H1 (cell line): ENCODE measurements at regions not wholly inside any gene's neighbourhood (a gene's known extent, or its start where the extent isn't known, plus 50 kb on each side); places are given as distances from the start of the nearest gene placed in this dataset.

Source experiments
- CEBPB ChIP-seq: IDR thresholded peaks from 2 replicates; pipeline ENCODE4 v1.6.1; 2012; ENCODE audit warnings: low read depth, low read length
- EZH2 ChIP-seq: fragments of 200-600 bp; sonication (generic); IDR thresholded peaks from 2 replicates; pipeline ENCODE4 v1.7.1; 2012; ENCODE audit warnings: low read depth, mild to moderate bottlenecking, moderate library complexity, low read length, inconsistent platforms; ENCODE audit not compliant: severe bottlenecking
- HDAC2 ChIP-seq, 2 experiments: fragments of 300-600 bp in 1 of 2; sonication (generic) in 1 of 2; IDR thresholded peaks; 2 replicates each; pipeline ENCODE4 v1.6.1; 2011 to 2012; ENCODE audit warnings: low read depth in 2 of 2, low read length in 2 of 2, mild to moderate bottlenecking in 2 of 2, moderate library complexity in 2 of 2, borderline replicate concordance in 1 of 2, inconsistent platforms in 1 of 2
- MAX ChIP-seq: IDR thresholded peaks from 2 replicates; pipeline ENCODE4 v1.6.1; 2012; ENCODE audit warnings: inconsistent platforms
- POLR2AphosphoS5 ChIP-seq: IDR thresholded peaks from 2 replicates; pipeline ENCODE4 v1.6.1; 2011; ENCODE audit warnings: low read depth, low read length
- RAD21 ChIP-seq, 2 experiments: IDR thresholded peaks in 1 of 2; conservative IDR thresholded peaks in 1 of 2; 2 replicates each; pipeline ENCODE4 v1.6.1; 2011; ENCODE audit warnings: low read depth in 2 of 2, low read length in 2 of 2, improper control_type of control experiment in 1 of 2, inconsistent platforms in 1 of 2, mild to moderate bottlenecking in 1 of 2, moderate library complexity in 1 of 2
- RNF2 ChIP-seq: fragments of 200-900, 300-1000 bp; sonication (generic); IDR thresholded peaks from 2 replicates; pipeline ENCODE4 v1.7.1; 2016; ENCODE audit warnings: borderline replicate concordance, low read depth, mild to moderate bottlenecking, antibody characterized with exemption, low read length; ENCODE audit not compliant: poor library complexity, severe bottlenecking; ENCODE audit errors: missing control alignments
- TAF1 ChIP-seq: IDR thresholded peaks from 2 replicates; pipeline ENCODE4 v1.6.1; 2011; ENCODE audit warnings: mild to moderate bottlenecking, low read depth, low read length
- TF ChIP-seq, protein P1 (sequence below), 3 experiments: IDR thresholded peaks; 1 replicate in 2 of 3; 2 replicates in 1 of 3; pipeline versions ENCODE4 v1.5.1 to v1.6.1; 2011; ENCODE audit warnings: low read length in 3 of 3, mild to moderate bottlenecking in 3 of 3, inconsistent platforms in 2 of 3, low read depth in 1 of 3, moderate library complexity in 1 of 3; ENCODE audit not compliant: insufficient read depth in 1 of 3; ENCODE audit errors: control extremely low read depth in 1 of 3

GRCh38 chr18:44521668-44522022, 159.0 kb upstream of the SETBP1 start:
- TF ChIP-seq TAF1 (no peak), POLR2AphosphoS5 (no peak), RAD21 (IDR thresholded peaks at IDR 0.05 in 1 of 2, conservative IDR thresholded peaks at IDR 0.05 in 1 of 2; ENCODE audit: low read depth in 2 of 2, low read length in 2 of 2) (no peak), MAX (no peak), RNF2 (no peak), CEBPB (no peak), HDAC2 (IDR thresholded peaks at IDR 0.05; ENCODE audit: borderline replicate concordance in 1 of 2, low read depth in 2 of 2, low read length in 2 of 2) (no peak), EZH2 (no peak)
- TF ChIP-seq, protein P1, sequence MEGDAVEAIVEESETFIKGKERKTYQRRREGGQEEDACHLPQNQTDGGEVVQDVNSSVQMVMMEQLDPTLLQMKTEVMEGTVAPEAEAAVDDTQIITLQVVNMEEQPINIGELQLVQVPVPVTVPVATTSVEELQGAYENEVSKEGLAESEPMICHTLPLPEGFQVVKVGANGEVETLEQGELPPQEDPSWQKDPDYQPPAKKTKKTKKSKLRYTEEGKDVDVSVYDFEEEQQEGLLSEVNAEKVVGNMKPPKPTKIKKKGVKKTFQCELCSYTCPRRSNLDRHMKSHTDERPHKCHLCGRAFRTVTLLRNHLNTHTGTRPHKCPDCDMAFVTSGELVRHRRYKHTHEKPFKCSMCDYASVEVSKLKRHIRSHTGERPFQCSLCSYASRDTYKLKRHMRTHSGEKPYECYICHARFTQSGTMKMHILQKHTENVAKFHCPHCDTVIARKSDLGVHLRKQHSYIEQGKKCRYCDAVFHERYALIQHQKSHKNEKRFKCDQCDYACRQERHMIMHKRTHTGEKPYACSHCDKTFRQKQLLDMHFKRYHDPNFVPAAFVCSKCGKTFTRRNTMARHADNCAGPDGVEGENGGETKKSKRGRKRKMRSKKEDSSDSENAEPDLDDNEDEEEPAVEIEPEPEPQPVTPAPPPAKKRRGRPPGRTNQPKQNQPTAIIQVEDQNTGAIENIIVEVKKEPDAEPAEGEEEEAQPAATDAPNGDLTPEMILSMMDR (IDR thresholded peaks at IDR 0.05; ENCODE audit: control extremely low read depth in 1 of 3, insufficient read depth in 1 of 3, low read depth in 1 of 3, low read length in 3 of 3) = no peak
